Liver (tissue), 8 donors: ENCODE measurements at regions not wholly inside any gene's neighbourhood (a gene's known extent, or its start where the extent isn't known, plus 50 kb on each side); places are given as distances from the start of the nearest gene placed in this dataset.

Experiments used
- DNase-seq: peaks from one replicate; pipeline ENCODE4 v3.0.0-alpha.2; 2017; ENCODE audit warnings: low spot score
- H3K27ac ChIP-seq, 2 donors: one replicate each; pipeline ENCODE4 v1.7.0; 2013; ENCODE audit warnings: inconsistent platforms in 2 of 2, low read length in 2 of 2, control low read depth in 1 of 2, low read depth in 1 of 2, mild to moderate bottlenecking in 1 of 2
- H3K27me3 ChIP-seq, 4 donors: one replicate each; pipeline versions ENCODE4 v1.6.1 to v1.7.0; 2013; ENCODE audit warnings: low read length in 3 of 4, inconsistent platforms in 1 of 4, mild to moderate bottlenecking in 1 of 4, moderate library complexity in 1 of 4; ENCODE audit not compliant: control insufficient read depth in 4 of 4, insufficient read depth in 4 of 4
- H3K36me3 ChIP-seq, 4 donors: one replicate each; pipeline versions ENCODE4 v1.6.1 to v1.7.0; 2013; ENCODE audit warnings: low read length in 3 of 4, mild to moderate bottlenecking in 3 of 4, low read depth in 1 of 4, moderate library complexity in 1 of 4; ENCODE audit not compliant: control insufficient read depth in 4 of 4, insufficient read depth in 3 of 4
- H3K4me1 ChIP-seq, 4 donors: one replicate each; pipeline versions ENCODE4 v1.6.1 to v1.7.0; 2013; ENCODE audit warnings: low read length in 3 of 4, mild to moderate bottlenecking in 3 of 4, moderate library complexity in 1 of 4; ENCODE audit not compliant: control insufficient read depth in 4 of 4, insufficient read depth in 4 of 4
- H3K4me3 ChIP-seq, 3 donors: one replicate each; pipeline versions ENCODE4 v1.6.1 to v1.7.0; 2013; ENCODE audit warnings: low read length in 3 of 3, control low read depth in 1 of 3, low read depth in 1 of 3, mild to moderate bottlenecking in 1 of 3
- H3K9ac ChIP-seq, 2 donors: one replicate each; pipeline ENCODE4 v1.7.0; 2013; ENCODE audit warnings: low read length in 2 of 2, mild to moderate bottlenecking in 2 of 2, moderate library complexity in 2 of 2, control low read depth in 1 of 2, low read depth in 1 of 2
- H3K9me3 ChIP-seq, 4 donors: one replicate each; pipeline versions ENCODE4 v1.6.1 to v1.7.0; 2013; ENCODE audit warnings: low read length in 3 of 4; ENCODE audit not compliant: control insufficient read depth in 4 of 4
- ATF3 ChIP-seq: IDR thresholded peaks from 2 replicates; pipeline ENCODE4 v1.6.1; 2016; ENCODE audit warnings: antibody characterized with exemption
- EGR1 ChIP-seq, 2 donors: IDR thresholded peaks; 2 replicates each; pipeline ENCODE4 v1.6.1; 2016 to 2018; ENCODE audit warnings: antibody characterized with exemption in 2 of 2, low read depth in 2 of 2
- FOXA1 ChIP-seq: IDR thresholded peaks from 2 replicates; pipeline ENCODE4 v1.6.1; 2016; ENCODE audit warnings: antibody characterized with exemption
- FOXA2 ChIP-seq: IDR thresholded peaks from 2 replicates; pipeline ENCODE4 v1.6.1; 2016; ENCODE audit warnings: antibody characterized with exemption
- GABPA ChIP-seq, 2 donors: IDR thresholded peaks in 1 of 2; conservative IDR thresholded peaks in 1 of 2; 2 replicates each; pipeline ENCODE4 v1.6.1; 2016; ENCODE audit warnings: antibody characterized with exemption in 2 of 2, mild to moderate bottlenecking in 1 of 2, moderate library complexity in 1 of 2
- HNF4A ChIP-seq, 2 donors: conservative IDR thresholded peaks; 2 replicates each; pipeline ENCODE4 v1.6.1; 2016; ENCODE audit warnings: antibody characterized with exemption in 2 of 2, mild to moderate bottlenecking in 2 of 2
- HNF4G ChIP-seq: IDR thresholded peaks from 2 replicates; pipeline ENCODE4 v1.6.1; 2016; ENCODE audit warnings: antibody characterized with exemption
- JUND ChIP-seq, 2 donors: IDR thresholded peaks; 2 replicates each; pipeline ENCODE4 v1.6.1; 2016; ENCODE audit warnings: antibody characterized with exemption in 2 of 2
- NR2F2 ChIP-seq: IDR thresholded peaks from 2 replicates; pipeline ENCODE4 v1.6.1; 2016; ENCODE audit warnings: antibody characterized with exemption
- RAD21 ChIP-seq, 2 donors: IDR thresholded peaks; 2 replicates each; pipeline ENCODE4 v1.6.1; 2016; ENCODE audit warnings: antibody characterized with exemption in 2 of 2, mild to moderate bottlenecking in 2 of 2
- RXRA ChIP-seq, 2 donors: IDR thresholded peaks; 2 replicates each; pipeline ENCODE4 v1.6.1; 2017 to 2018; ENCODE audit warnings: antibody characterized with exemption in 2 of 2, mild to moderate bottlenecking in 1 of 2
- SP1 ChIP-seq: IDR thresholded peaks from 2 replicates; pipeline ENCODE4 v1.6.1; 2018; ENCODE audit warnings: antibody characterized with exemption, mild to moderate bottlenecking
- TAF1 ChIP-seq: conservative IDR thresholded peaks from 2 replicates; pipeline ENCODE4 v1.6.1; 2016; ENCODE audit warnings: antibody characterized with exemption, mild to moderate bottlenecking
- YY1 ChIP-seq: IDR thresholded peaks from 2 replicates; pipeline ENCODE4 v1.6.1; 2016; ENCODE audit warnings: antibody characterized with exemption, mild to moderate bottlenecking
- ZBTB33 ChIP-seq: IDR thresholded peaks from 2 replicates; pipeline ENCODE4 v1.6.1; 2016; ENCODE audit warnings: antibody characterized with exemption
- WGBS: extraction: QIAGEN DNeasy Blood & Tissue Kit; methylation state at CpG from one replicate; pipeline ENCODE4 v1.1.7; 2013; 5-methylcytosine and 5-hydroxymethylcytosine counted together
- TF ChIP-seq, protein P1 (sequence below): IDR thresholded peaks from 2 replicates; pipeline ENCODE4 v1.6.1; 2016; ENCODE audit warnings: antibody characterized with exemption
- TF ChIP-seq, protein P2 (sequence below): fragments of 150-350 bp; IDR thresholded peaks from 2 replicates; pipeline ENCODE4 v1.5.1; 2017; ENCODE audit warnings: improper control_type of control experiment, low read depth, low read length; ENCODE audit not compliant: missing input control
- TF ChIP-seq, protein P3 (sequence below): IDR thresholded peaks from 2 replicates; pipeline ENCODE4 v1.6.1; 2016; ENCODE audit warnings: antibody characterized with exemption, mild to moderate bottlenecking
- donor health status: healthy.
- donor health status: healthy.
- donor health status: healthy.
- donor health status: healthy.
- donor health status: healthy.

DNA sequence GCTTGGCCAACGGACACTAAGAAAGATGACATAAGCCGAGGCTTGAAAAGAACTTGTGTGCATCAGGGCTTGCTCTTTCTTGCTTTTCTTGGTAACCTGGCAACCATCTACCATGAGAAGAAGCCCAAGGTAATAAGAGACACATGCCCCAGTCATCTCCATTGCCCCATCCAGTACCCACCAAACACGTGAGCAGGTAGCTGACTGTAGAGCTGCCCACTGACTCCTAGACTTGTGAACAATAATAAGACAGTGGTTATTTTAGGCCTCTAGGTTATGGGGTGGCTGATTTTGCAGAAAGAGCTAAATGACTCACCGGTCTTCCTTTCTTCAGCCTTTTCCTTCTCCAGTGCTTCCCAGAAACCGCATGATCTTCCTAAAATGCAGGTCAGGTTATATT, 105.0 kb upstream of the JUN start:
- H3K27ac ChIP-seq = no peak overlapping the region
- peaks cover 6 to 22% (median 15%) of the 10 kb centered on the region in 4 donors for H3K4me1 ChIP-seq
- DNase-seq = no peak
- H3K36me3 ChIP-seq = no peaks in the 10 kb centered on the region
- no peaks in the 10 kb centered on the region for H3K27me3 ChIP-seq
- H3K9ac ChIP-seq = no peak overlapping the region
- WGBS = 91% methylated on average over 5 of the region's 5 CpGs
- TF ChIP-seq, protein P1, sequence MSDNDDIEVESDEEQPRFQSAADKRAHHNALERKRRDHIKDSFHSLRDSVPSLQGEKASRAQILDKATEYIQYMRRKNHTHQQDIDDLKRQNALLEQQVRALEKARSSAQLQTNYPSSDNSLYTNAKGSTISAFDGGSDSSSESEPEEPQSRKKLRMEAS = no peak
- TF ChIP-seq, protein P2, sequence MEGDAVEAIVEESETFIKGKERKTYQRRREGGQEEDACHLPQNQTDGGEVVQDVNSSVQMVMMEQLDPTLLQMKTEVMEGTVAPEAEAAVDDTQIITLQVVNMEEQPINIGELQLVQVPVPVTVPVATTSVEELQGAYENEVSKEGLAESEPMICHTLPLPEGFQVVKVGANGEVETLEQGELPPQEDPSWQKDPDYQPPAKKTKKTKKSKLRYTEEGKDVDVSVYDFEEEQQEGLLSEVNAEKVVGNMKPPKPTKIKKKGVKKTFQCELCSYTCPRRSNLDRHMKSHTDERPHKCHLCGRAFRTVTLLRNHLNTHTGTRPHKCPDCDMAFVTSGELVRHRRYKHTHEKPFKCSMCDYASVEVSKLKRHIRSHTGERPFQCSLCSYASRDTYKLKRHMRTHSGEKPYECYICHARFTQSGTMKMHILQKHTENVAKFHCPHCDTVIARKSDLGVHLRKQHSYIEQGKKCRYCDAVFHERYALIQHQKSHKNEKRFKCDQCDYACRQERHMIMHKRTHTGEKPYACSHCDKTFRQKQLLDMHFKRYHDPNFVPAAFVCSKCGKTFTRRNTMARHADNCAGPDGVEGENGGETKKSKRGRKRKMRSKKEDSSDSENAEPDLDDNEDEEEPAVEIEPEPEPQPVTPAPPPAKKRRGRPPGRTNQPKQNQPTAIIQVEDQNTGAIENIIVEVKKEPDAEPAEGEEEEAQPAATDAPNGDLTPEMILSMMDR = no peak
- TF ChIP-seq RXRA (IDR thresholded peaks at IDR 0.05) = no peak
- no peak for TF ChIP-seq SP1
- TF ChIP-seq YY1 = no peak
- TF ChIP-seq NR2F2 = no peak
- no peak for TF ChIP-seq FOXA2
- no peak for TF ChIP-seq GABPA (IDR thresholded peaks at IDR 0.05 in 1 of 2, conservative IDR thresholded peaks at IDR 0.05 in 1 of 2)
- no peak for TF ChIP-seq HNF4A (conservative IDR thresholded peaks at IDR 0.05)
- TF ChIP-seq FOXA1 = no peak
- no peak for TF ChIP-seq TAF1
- no peak for TF ChIP-seq ZBTB33
- TF ChIP-seq HNF4G = no peak
- TF ChIP-seq EGR1 (IDR thresholded peaks at IDR 0.05; ENCODE audit: low read depth in 2 of 2) = no peak
- no peak for TF ChIP-seq RAD21 (IDR thresholded peaks at IDR 0.05)
- no peak for TF ChIP-seq JUND (IDR thresholded peaks at IDR 0.05)
- no peak for TF ChIP-seq ATF3
- TF ChIP-seq, protein P3, sequence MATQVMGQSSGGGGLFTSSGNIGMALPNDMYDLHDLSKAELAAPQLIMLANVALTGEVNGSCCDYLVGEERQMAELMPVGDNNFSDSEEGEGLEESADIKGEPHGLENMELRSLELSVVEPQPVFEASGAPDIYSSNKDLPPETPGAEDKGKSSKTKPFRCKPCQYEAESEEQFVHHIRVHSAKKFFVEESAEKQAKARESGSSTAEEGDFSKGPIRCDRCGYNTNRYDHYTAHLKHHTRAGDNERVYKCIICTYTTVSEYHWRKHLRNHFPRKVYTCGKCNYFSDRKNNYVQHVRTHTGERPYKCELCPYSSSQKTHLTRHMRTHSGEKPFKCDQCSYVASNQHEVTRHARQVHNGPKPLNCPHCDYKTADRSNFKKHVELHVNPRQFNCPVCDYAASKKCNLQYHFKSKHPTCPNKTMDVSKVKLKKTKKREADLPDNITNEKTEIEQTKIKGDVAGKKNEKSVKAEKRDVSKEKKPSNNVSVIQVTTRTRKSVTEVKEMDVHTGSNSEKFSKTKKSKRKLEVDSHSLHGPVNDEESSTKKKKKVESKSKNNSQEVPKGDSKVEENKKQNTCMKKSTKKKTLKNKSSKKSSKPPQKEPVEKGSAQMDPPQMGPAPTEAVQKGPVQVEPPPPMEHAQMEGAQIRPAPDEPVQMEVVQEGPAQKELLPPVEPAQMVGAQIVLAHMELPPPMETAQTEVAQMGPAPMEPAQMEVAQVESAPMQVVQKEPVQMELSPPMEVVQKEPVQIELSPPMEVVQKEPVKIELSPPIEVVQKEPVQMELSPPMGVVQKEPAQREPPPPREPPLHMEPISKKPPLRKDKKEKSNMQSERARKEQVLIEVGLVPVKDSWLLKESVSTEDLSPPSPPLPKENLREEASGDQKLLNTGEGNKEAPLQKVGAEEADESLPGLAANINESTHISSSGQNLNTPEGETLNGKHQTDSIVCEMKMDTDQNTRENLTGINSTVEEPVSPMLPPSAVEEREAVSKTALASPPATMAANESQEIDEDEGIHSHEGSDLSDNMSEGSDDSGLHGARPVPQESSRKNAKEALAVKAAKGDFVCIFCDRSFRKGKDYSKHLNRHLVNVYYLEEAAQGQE = no peak
- no peaks in the 10 kb centered on the region for H3K9me3 ChIP-seq
- H3K4me3 ChIP-seq = no peak overlapping the region

DNA sequence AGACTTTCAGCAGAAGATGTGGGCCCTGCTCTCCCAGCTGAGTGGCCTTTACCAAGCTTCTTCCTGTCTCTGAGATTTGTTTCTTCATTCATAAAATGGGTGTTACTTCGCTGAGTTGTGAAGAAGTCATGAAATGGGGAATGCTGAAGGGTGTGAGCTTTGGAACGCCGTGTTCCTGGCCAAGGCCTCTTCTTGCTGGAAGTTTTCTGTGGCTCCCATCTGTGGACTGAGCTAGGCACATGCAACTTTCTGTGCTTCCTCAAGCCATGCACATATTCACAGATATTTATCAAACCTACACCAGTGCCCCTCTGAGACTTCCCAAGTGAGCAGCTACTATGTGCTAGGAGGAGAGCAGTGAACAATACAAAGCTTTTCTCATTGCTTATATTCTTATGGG, 106.3 kb upstream of the JUN start:
- Histone ChIP-seq H3K27me3 (no peaks in the 10 kb centered on the region), H3K27ac (no peak overlapping the region), H3K9ac (no peak overlapping the region), H3K4me3 (no peak overlapping the region), H3K4me1 (peaks cover 1 to 11% (median 7%) of the 10 kb centered on the region in 4 donors), H3K36me3 (no peaks in the 10 kb centered on the region), H3K9me3 (no peaks in the 10 kb centered on the region)
- no peak for DNase-seq
- WGBS = 99% methylated on average over 3 of the region's 3 CpGs
- no peak for TF ChIP-seq RXRA (IDR thresholded peaks at IDR 0.05)
- no peak for TF ChIP-seq HNF4G
- TF ChIP-seq TAF1 = no peak
- no peak for TF ChIP-seq ZBTB33
- TF ChIP-seq, protein P2 = no peak
- no peak for TF ChIP-seq EGR1 (IDR thresholded peaks at IDR 0.05; ENCODE audit: low read depth in 2 of 2)
- no peak for TF ChIP-seq FOXA2
- TF ChIP-seq RAD21 (IDR thresholded peaks at IDR 0.05) = no peak
